Activated CD4-positive, alpha-beta T cell treated with anti-CD3 and anti-CD28 coated beads, Interleukin-2, amount 10 ng/mL, durations not matched to agents 24 days and 14 days (primary cell): ENCODE measurements at regions not wholly inside any gene's neighbourhood (a gene's known extent, or its start where the extent isn't known, plus 50 kb on each side); places are given as distances from the start of the nearest gene placed in this dataset.

Source experiments
- DNase-seq: peaks from one replicate; pipeline ENCODE4 v3.0.0; 2022
- H3K27ac Mint-ChIP-seq: one replicate; pipeline ENCODE4 v1.8.0; 2022; ENCODE audit warnings: mild to moderate bottlenecking, mixed read lengths
- H3K27me3 Mint-ChIP-seq: one replicate; pipeline ENCODE4 v1.8.0; 2022; ENCODE audit warnings: mixed read lengths
- H3K36me3 Mint-ChIP-seq: one replicate; pipeline ENCODE4 v1.8.0; 2022; ENCODE audit warnings: low read depth, mild to moderate bottlenecking, mixed read lengths
- H3K4me1 Mint-ChIP-seq: one replicate; pipeline ENCODE4 v1.8.0; 2021; ENCODE audit warnings: mixed read lengths
- H3K4me3 Mint-ChIP-seq: one replicate; pipeline ENCODE4 v1.8.0; 2022; ENCODE audit warnings: mild to moderate bottlenecking, moderate library complexity, mixed read lengths
- H3K9me3 Mint-ChIP-seq: one replicate; pipeline ENCODE4 v1.8.0; 2021; ENCODE audit warnings: mixed read lengths
- intact Hi-C: fragments of 100-400 bp; cut with micrococcal nuclease; formaldehyde crosslinking; loops from one replicate; pipeline ENCODE4 v1.15.1; 2023

- H3K9me3 Mint-ChIP-seq, result peaks cover 3% of the 10 kb centered on the region
- intact Hi-C loops, result no loop called here
- DNase-seq, result no peak
Observed at GRCh38 chr3:176570992-176571391, 626.3 kb downstream of the TBL1XR1 start.

GRCh38 chr3:176568189-176568588 is 629.1 kb downstream of the TBL1XR1 start:
- DNase-seq, result no peak
- Mint-ChIP-seq H3K4me1 (no peaks in the 10 kb centered on the region), H3K27ac (no peak overlapping the region), H3K9me3 (no peaks in the 10 kb centered on the region), H3K27me3 (no peaks in the 10 kb centered on the region), H3K36me3 (no peaks in the 10 kb centered on the region), H3K4me3 (no peak overlapping the region)
- intact Hi-C loops, result no loop called here

More at GRCh38 chr3:176570992-176571391, 626.3 kb downstream of the TBL1XR1 start:
- H3K27me3 Mint-ChIP-seq, result no peaks in the 10 kb centered on the region
- H3K4me1 Mint-ChIP-seq, result no peaks in the 10 kb centered on the region
- no peaks in the 10 kb centered on the region for H3K36me3 Mint-ChIP-seq
- no peak overlapping the region for H3K4me3 Mint-ChIP-seq
- no peak overlapping the region for H3K27ac Mint-ChIP-seq

- Mint-ChIP-seq H3K27me3 (no peaks in the 10 kb centered on the region), H3K9me3 (no peaks in the 10 kb centered on the region), H3K4me1 (no peaks in the 10 kb centered on the region), H3K4me3 (no peak overlapping the region), H3K27ac (no peak overlapping the region), H3K36me3 (no peaks in the 10 kb centered on the region)
- DNase-seq, result no peak
- intact Hi-C loops, result no loop called here
Observed at GRCh38 chr3:176566757-176567156, 630.5 kb downstream of the TBL1XR1 start.

GRCh38 chr3:176562331-176562730 is 635.0 kb downstream of the TBL1XR1 start:
- Mint-ChIP-seq H3K36me3 (no peaks in the 10 kb centered on the region), H3K27me3 (no peaks in the 10 kb centered on the region), H3K4me1 (no peaks in the 10 kb centered on the region), H3K27ac (no peak overlapping the region), H3K9me3 (no peaks in the 10 kb centered on the region), H3K4me3 (no peak overlapping the region)
- no peak for DNase-seq
- intact Hi-C loops, result no loop called here

- H3K27me3 Mint-ChIP-seq, result no peaks in the 10 kb centered on the region
- no peak overlapping the region for H3K27ac Mint-ChIP-seq
- DNase-seq, result no peak
- no peaks in the 10 kb centered on the region for H3K36me3 Mint-ChIP-seq
- no peaks in the 10 kb centered on the region for H3K9me3 Mint-ChIP-seq
- H3K4me3 Mint-ChIP-seq, result no peak overlapping the region
- H3K4me1 Mint-ChIP-seq, result no peaks in the 10 kb centered on the region
- intact Hi-C loops, result no loop called here
Observed at GRCh38 chr3:176561826-176562225, 635.5 kb downstream of the TBL1XR1 start.

- Mint-ChIP-seq H3K9me3 (no peaks in the 10 kb centered on the region), H3K4me1 (no peaks in the 10 kb centered on the region), H3K4me3 (no peak overlapping the region), H3K36me3 (no peaks in the 10 kb centered on the region), H3K27ac (no peak overlapping the region), H3K27me3 (no peaks in the 10 kb centered on the region)
- no peak for DNase-seq
- intact Hi-C loops, result no loop called here
Observed at GRCh38 chr3:176554791-176555654, 642.3 kb downstream of the TBL1XR1 start.

- no peak overlapping the region for H3K4me3 Mint-ChIP-seq
- H3K27me3 Mint-ChIP-seq, result no peaks in the 10 kb centered on the region
- no peaks in the 10 kb centered on the region for H3K9me3 Mint-ChIP-seq
- intact Hi-C loops, result no loop called here
- no peak overlapping the region for H3K27ac Mint-ChIP-seq
- no peaks in the 10 kb centered on the region for H3K36me3 Mint-ChIP-seq
- no peaks in the 10 kb centered on the region for H3K4me1 Mint-ChIP-seq
- DNase-seq, result no peak
Observed at GRCh38 chr3:176554264-176554663, 643.0 kb downstream of the TBL1XR1 start.

- Mint-ChIP-seq H3K27me3 (no peaks in the 10 kb centered on the region), H3K4me1 (no peaks in the 10 kb centered on the region), H3K9me3 (no peaks in the 10 kb centered on the region), H3K27ac (no peak overlapping the region), H3K36me3 (no peaks in the 10 kb centered on the region), H3K4me3 (no peak overlapping the region)
- no peak for DNase-seq
- intact Hi-C loops, result no loop called here
Observed at GRCh38 chr3:176526942-176527341, 670.3 kb downstream of the TBL1XR1 start.

GRCh38 chr3:176526225-176526624 is 671.1 kb downstream of the TBL1XR1 start:
- Mint-ChIP-seq H3K36me3 (no peaks in the 10 kb centered on the region), H3K4me3 (no peak overlapping the region), H3K4me1 (no peaks in the 10 kb centered on the region), H3K27me3 (no peaks in the 10 kb centered on the region), H3K9me3 (no peaks in the 10 kb centered on the region), H3K27ac (no peak overlapping the region)
- intact Hi-C loops, result no loop called here
- no peak for DNase-seq

- intact Hi-C loops, result no loop called here
Observed at GRCh38 chr3:176523114-176523513, 674.2 kb downstream of the TBL1XR1 start.

GRCh38 chr3:176522436-176522835 is 674.8 kb downstream of the TBL1XR1 start:
- no peak for DNase-seq
- Mint-ChIP-seq H3K4me3 (no peak overlapping the region), H3K27me3 (no peaks in the 10 kb centered on the region), H3K4me1 (no peaks in the 10 kb centered on the region), H3K36me3 (no peaks in the 10 kb centered on the region), H3K27ac (no peak overlapping the region), H3K9me3 (no peaks in the 10 kb centered on the region)
- intact Hi-C loops, result no loop called here

More at GRCh38 chr3:176523114-176523513, 674.2 kb downstream of the TBL1XR1 start:
- Mint-ChIP-seq H3K4me3 (no peak overlapping the region), H3K27me3 (no peaks in the 10 kb centered on the region), H3K9me3 (no peaks in the 10 kb centered on the region), H3K36me3 (no peaks in the 10 kb centered on the region), H3K4me1 (no peaks in the 10 kb centered on the region), H3K27ac (no peak overlapping the region)
- no peak for DNase-seq

- H3K27ac Mint-ChIP-seq, result no peak overlapping the region
- no peaks in the 10 kb centered on the region for H3K36me3 Mint-ChIP-seq
- DNase-seq, result no peak
- H3K4me3 Mint-ChIP-seq, result no peak overlapping the region
- no peaks in the 10 kb centered on the region for H3K4me1 Mint-ChIP-seq
- no peaks in the 10 kb centered on the region for H3K9me3 Mint-ChIP-seq
- H3K27me3 Mint-ChIP-seq, result no peaks in the 10 kb centered on the region
- intact Hi-C loops, result no loop called here
Observed at GRCh38 chr3:176521531-176522175, 675.6 kb downstream of the TBL1XR1 start.

GRCh38 chr3:176514297-176514696 is 683.0 kb downstream of the TBL1XR1 start:
- H3K9me3 Mint-ChIP-seq, result peaks cover 4% of the 10 kb centered on the region
- no peaks in the 10 kb centered on the region for H3K4me1 Mint-ChIP-seq
- H3K27me3 Mint-ChIP-seq, result no peaks in the 10 kb centered on the region
- DNase-seq, result peak; percentile 61
- H3K36me3 Mint-ChIP-seq, result no peaks in the 10 kb centered on the region
- intact Hi-C loops, result no loop called here
- H3K4me3 Mint-ChIP-seq, result no peak overlapping the region
- H3K27ac Mint-ChIP-seq, result no peak overlapping the region

- Mint-ChIP-seq H3K4me3 (no peak overlapping the region), H3K9me3 (peaks cover 4% of the 10 kb centered on the region)
Observed at GRCh38 chr3:176513604-176514003, 683.7 kb downstream of the TBL1XR1 start.

More at GRCh38 chr3:176513604-176514003, 683.7 kb downstream of the TBL1XR1 start:
- no peaks in the 10 kb centered on the region for H3K27me3 Mint-ChIP-seq
- intact Hi-C loops, result no loop called here
- H3K27ac Mint-ChIP-seq, result no peak overlapping the region
- no peaks in the 10 kb centered on the region for H3K4me1 Mint-ChIP-seq
- H3K36me3 Mint-ChIP-seq, result no peaks in the 10 kb centered on the region
- peak; percentile 56 for DNase-seq
